Bronchial epithelial cell (primary cell): ENCODE measurements at regions not wholly inside any gene's neighbourhood (a gene's known extent, or its start where the extent isn't known, plus 50 kb on each side); places are given as distances from the start of the nearest gene placed in this dataset.
A peak's percentile ranks its signal among the peaks of the same experiment; 100 is the strongest.
"Not testable (repeated sequence)": the region's sequence is repeated elsewhere in the genome, so short reads cannot be mapped to it uniquely, and the experiment has no call there.

Source experiments
- DNase-seq: peaks from one replicate; pipeline ENCODE4 v3.0.0-alpha.2; 2010; ENCODE audit warnings: low read depth
- FAIRE-seq: peaks from 2 replicates; lab custom pipeline; 2011; peaks lifted over from hg19 to GRCh38; lab: Jason Lieb, UNC
- H3K27me3 ChIP-seq: 2 replicates; pipeline ENCODE4 v1.5.1; 2011; ENCODE audit warnings: low read length; ENCODE audit not compliant: control insufficient read depth, insufficient read depth
- H3K36me3 ChIP-seq: 2 replicates; pipeline ENCODE4 v1.5.1; 2011; ENCODE audit warnings: low read length; ENCODE audit not compliant: control insufficient read depth, insufficient read depth
- H3K4me3 ChIP-seq: 2 replicates; pipeline ENCODE4 v1.5.1; 2011; ENCODE audit warnings: mild to moderate bottlenecking, low read depth, low read length, control low read depth
- CTCF ChIP-seq: IDR thresholded peaks from 2 replicates; pipeline ENCODE4 v1.5.1; 2011; ENCODE audit warnings: mild to moderate bottlenecking, moderate library complexity, low read length, control low read depth, inconsistent platforms; ENCODE audit not compliant: insufficient read depth, severe bottlenecking

- TF ChIP-seq CTCF: peak; percentile 34
- FAIRE-seq (no peak), DNase-seq (no peak)
- H3K27me3 ChIP-seq: no peaks in the 10 kb centered on the region
- no peaks in the 10 kb centered on the region for H3K36me3 ChIP-seq
- H3K4me3 ChIP-seq: no peak overlapping the region
These were observed 846.7 kb downstream of the TMEM121 start for GRCh38 chr14:106372870-106373652.

- FAIRE-seq, H3K36me3 ChIP-seq, H3K4me3 ChIP-seq, DNase-seq, H3K27me3 ChIP-seq: not testable (repeated sequence)
These were observed 847.3 kb downstream of the TMEM121 start for GRCh38 chr14:106373653-106374110.

- TF ChIP-seq CTCF: no peak
- H3K4me3 ChIP-seq: no peak overlapping the region
- no peaks in the 10 kb centered on the region for H3K36me3 ChIP-seq
- DNase-seq (no peak), FAIRE-seq (no peak)
- no peaks in the 10 kb centered on the region for H3K27me3 ChIP-seq
These were observed 851.0 kb downstream of the TMEM121 start for GRCh38 chr14:106377432-106377831.

GRCh38 chr14:106378191-106378590 is 851.8 kb downstream of the TMEM121 start:
- Histone ChIP-seq H3K4me3 (no peak overlapping the region), H3K36me3 (no peaks in the 10 kb centered on the region), H3K27me3 (no peaks in the 10 kb centered on the region)
- DNase-seq (no peak), FAIRE-seq (no peak)
- no peak for TF ChIP-seq CTCF

- H3K4me3 ChIP-seq: no peak overlapping the region
- FAIRE-seq: no peak
- no peaks in the 10 kb centered on the region for H3K36me3 ChIP-seq
- no peak for DNase-seq
- no peaks in the 10 kb centered on the region for H3K27me3 ChIP-seq
- no peak for TF ChIP-seq CTCF
These were observed 854.4 kb downstream of the TMEM121 start for GRCh38 chr14:106380740-106381139.

GRCh38 chr14:106389186-106389585 is 862.8 kb downstream of the TMEM121 start:
- not testable (repeated sequence) for DNase-seq, H3K36me3 ChIP-seq, FAIRE-seq, H3K4me3 ChIP-seq, H3K27me3 ChIP-seq

GRCh38 chr14:106390401-106390800 is 864.0 kb downstream of the TMEM121 start:
- Histone ChIP-seq H3K36me3 (no peaks in the 10 kb centered on the region), H3K27me3 (no peaks in the 10 kb centered on the region), H3K4me3 (no peak overlapping the region)
- DNase-seq (no peak), FAIRE-seq (peak; percentile 97)
- TF ChIP-seq CTCF: no peak
